Stomach (tissue), 4 donors: ENCODE measurements at regions not wholly inside any gene's neighbourhood (a gene's known extent, or its start where the extent isn't known, plus 50 kb on each side); places are given as distances from the start of the nearest gene placed in this dataset.

Experiments
- EP300 ChIP-seq: sonication (generic); formaldehyde crosslinking; IDR thresholded peaks from one replicate; pipeline ENCODE4 v1.6.1; 2017; ENCODE audit warnings: antibody characterized with exemption
- POLR2A ChIP-seq, 4 donors: fragments of 450-650 bp; IDR thresholded peaks; one replicate each; pipeline ENCODE4 v1.6.1; 2016; ENCODE audit warnings: antibody characterized with exemption in 4 of 4, control low read depth in 2 of 4, mild to moderate bottlenecking in 1 of 4, moderate library complexity in 1 of 4
- POLR2AphosphoS5 ChIP-seq, 3 donors: sonication (generic); formaldehyde crosslinking; IDR thresholded peaks; one replicate each; pipeline ENCODE4 v1.6.1; 2016; ENCODE audit warnings: antibody characterized with exemption in 3 of 3
- TF ChIP-seq, protein P1 (sequence below), 7 experiments: fragments of 450-650 bp in 4 of 7; fragments of 200-600 bp in 3 of 7; sonication (generic) in 3 of 7; IDR thresholded peaks; one replicate each; pipeline ENCODE4 v1.5.1; 2016 to 2019; ENCODE audit warnings: antibody characterized with exemption in 7 of 7, control low read depth in 2 of 7, mild to moderate bottlenecking in 1 of 7

GRCh38 chr6:141874930-141875602, 257.7 kb upstream of the GJE1 start:
- TF ChIP-seq POLR2A (IDR thresholded peaks at IDR 0.05) (no peak), POLR2AphosphoS5 (IDR thresholded peaks at IDR 0.05) (no peak), EP300 (no peak)
- TF ChIP-seq, protein P1, sequence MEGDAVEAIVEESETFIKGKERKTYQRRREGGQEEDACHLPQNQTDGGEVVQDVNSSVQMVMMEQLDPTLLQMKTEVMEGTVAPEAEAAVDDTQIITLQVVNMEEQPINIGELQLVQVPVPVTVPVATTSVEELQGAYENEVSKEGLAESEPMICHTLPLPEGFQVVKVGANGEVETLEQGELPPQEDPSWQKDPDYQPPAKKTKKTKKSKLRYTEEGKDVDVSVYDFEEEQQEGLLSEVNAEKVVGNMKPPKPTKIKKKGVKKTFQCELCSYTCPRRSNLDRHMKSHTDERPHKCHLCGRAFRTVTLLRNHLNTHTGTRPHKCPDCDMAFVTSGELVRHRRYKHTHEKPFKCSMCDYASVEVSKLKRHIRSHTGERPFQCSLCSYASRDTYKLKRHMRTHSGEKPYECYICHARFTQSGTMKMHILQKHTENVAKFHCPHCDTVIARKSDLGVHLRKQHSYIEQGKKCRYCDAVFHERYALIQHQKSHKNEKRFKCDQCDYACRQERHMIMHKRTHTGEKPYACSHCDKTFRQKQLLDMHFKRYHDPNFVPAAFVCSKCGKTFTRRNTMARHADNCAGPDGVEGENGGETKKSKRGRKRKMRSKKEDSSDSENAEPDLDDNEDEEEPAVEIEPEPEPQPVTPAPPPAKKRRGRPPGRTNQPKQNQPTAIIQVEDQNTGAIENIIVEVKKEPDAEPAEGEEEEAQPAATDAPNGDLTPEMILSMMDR (IDR thresholded peaks at IDR 0.05) = no peak
